ENCODE measurements at regions not wholly inside any gene's neighbourhood (a gene's known extent, or its start where the extent isn't known, plus 50 kb on each side); places are given as distances from the start of the nearest gene placed in this dataset.

- Mint-ChIP-seq H3K36me3 (ENCODE audit: low read depth) (no peaks in the 10 kb centered on the region), H3K27ac (no peak overlapping the region), H3K27me3 (ENCODE audit: low read depth) (peaks cover 3% of the 10 kb centered on the region), H3K4me1 (no peaks in the 10 kb centered on the region), H3K9me3 (no peaks in the 10 kb centered on the region), H3K4me3 (no peak overlapping the region)
- no peak for TF ChIP-seq CTCF (IDR thresholded peaks at IDR 0.05; ENCODE audit: unreplicated experiment in 3 of 3)
These were observed 216.4 kb downstream of the POSTN start for GRCh38 chr13:37382146-37382545.

GRCh38 chr13:37381502-37381901, 217.1 kb downstream of the POSTN start:
- no peaks in the 10 kb centered on the region for H3K4me1 Mint-ChIP-seq
- H3K4me3 Mint-ChIP-seq = no peak overlapping the region
- no peak overlapping the region for H3K27ac Mint-ChIP-seq
- TF ChIP-seq CTCF (IDR thresholded peaks at IDR 0.05; ENCODE audit: unreplicated experiment in 3 of 3) = no peak
- H3K9me3 Mint-ChIP-seq = no peaks in the 10 kb centered on the region
- peaks cover 3% of the 10 kb centered on the region for H3K27me3 Mint-ChIP-seq (ENCODE audit: low read depth)
- no peaks in the 10 kb centered on the region for H3K36me3 Mint-ChIP-seq (ENCODE audit: low read depth)

GRCh38 chr13:37379841-37380240, 218.7 kb downstream of the POSTN start:
- Mint-ChIP-seq H3K36me3 (ENCODE audit: low read depth) (no peaks in the 10 kb centered on the region), H3K9me3 (no peaks in the 10 kb centered on the region), H3K4me3 (no peak overlapping the region), H3K4me1 (no peaks in the 10 kb centered on the region), H3K27me3 (ENCODE audit: low read depth) (no peaks in the 10 kb centered on the region), H3K27ac (no peak overlapping the region)
- TF ChIP-seq CTCF (IDR thresholded peaks at IDR 0.05; ENCODE audit: unreplicated experiment in 3 of 3) = no peak

GRCh38 chr13:37375724-37376123, 222.8 kb downstream of the POSTN start:
- Mint-ChIP-seq H3K4me3 (no peak overlapping the region), H3K9me3 (no peaks in the 10 kb centered on the region), H3K36me3 (ENCODE audit: low read depth) (no peaks in the 10 kb centered on the region), H3K27ac (no peak overlapping the region), H3K4me1 (no peaks in the 10 kb centered on the region), H3K27me3 (ENCODE audit: low read depth) (no peaks in the 10 kb centered on the region)
- no peak for TF ChIP-seq CTCF (IDR thresholded peaks at IDR 0.05; ENCODE audit: unreplicated experiment in 3 of 3)

- Mint-ChIP-seq H3K9me3 (no peaks in the 10 kb centered on the region), H3K27me3 (ENCODE audit: low read depth) (no peaks in the 10 kb centered on the region), H3K4me3 (no peak overlapping the region), H3K4me1 (no peaks in the 10 kb centered on the region), H3K27ac (no peak overlapping the region), H3K36me3 (ENCODE audit: low read depth) (no peaks in the 10 kb centered on the region)
- no peak for TF ChIP-seq CTCF (IDR thresholded peaks at IDR 0.05; ENCODE audit: unreplicated experiment in 3 of 3)
These were observed 223.5 kb downstream of the POSTN start for GRCh38 chr13:37375071-37375470.

GRCh38 chr13:37369616-37370015, 229.0 kb downstream of the POSTN start:
- no peak overlapping the region for H3K27ac Mint-ChIP-seq
- no peaks in the 10 kb centered on the region for H3K27me3 Mint-ChIP-seq (ENCODE audit: low read depth)
- no peaks in the 10 kb centered on the region for H3K9me3 Mint-ChIP-seq
- no peaks in the 10 kb centered on the region for H3K4me1 Mint-ChIP-seq
- H3K4me3 Mint-ChIP-seq = no peak overlapping the region
- H3K36me3 Mint-ChIP-seq (ENCODE audit: low read depth) = no peaks in the 10 kb centered on the region
- no peak for TF ChIP-seq CTCF (IDR thresholded peaks at IDR 0.05; ENCODE audit: unreplicated experiment in 3 of 3)
